ENCODE measurements at regions not wholly inside any gene's neighbourhood (a gene's known extent, or its start where the extent isn't known, plus 50 kb on each side); places are given as distances from the start of the nearest gene placed in this dataset.

GRCh38 chr14:58721723-58722122 lies 84.0 kb downstream of the DACT1 start:
- H3F3A ChIP-seq (ENCODE audit: insufficient read depth, low read length): no peaks in the 10 kb centered on the region
- no peak overlapping the region for H3K4me3 ChIP-seq (ENCODE audit: low read depth, low read length, poor library complexity, severe bottlenecking)
- H3K4me2 ChIP-seq (ENCODE audit: low read length): no peak overlapping the region
- no peak overlapping the region for H3K27ac ChIP-seq (ENCODE audit: low read depth, low read length, poor library complexity, severe bottlenecking)
- no peaks in the 10 kb centered on the region for H3K9me3 ChIP-seq (ENCODE audit: low read length)
- TF ChIP-seq EZH2 (IDR thresholded peaks at IDR 0.05; ENCODE audit: borderline replicate concordance, low read length): no peak
- TF ChIP-seq, protein P1, sequence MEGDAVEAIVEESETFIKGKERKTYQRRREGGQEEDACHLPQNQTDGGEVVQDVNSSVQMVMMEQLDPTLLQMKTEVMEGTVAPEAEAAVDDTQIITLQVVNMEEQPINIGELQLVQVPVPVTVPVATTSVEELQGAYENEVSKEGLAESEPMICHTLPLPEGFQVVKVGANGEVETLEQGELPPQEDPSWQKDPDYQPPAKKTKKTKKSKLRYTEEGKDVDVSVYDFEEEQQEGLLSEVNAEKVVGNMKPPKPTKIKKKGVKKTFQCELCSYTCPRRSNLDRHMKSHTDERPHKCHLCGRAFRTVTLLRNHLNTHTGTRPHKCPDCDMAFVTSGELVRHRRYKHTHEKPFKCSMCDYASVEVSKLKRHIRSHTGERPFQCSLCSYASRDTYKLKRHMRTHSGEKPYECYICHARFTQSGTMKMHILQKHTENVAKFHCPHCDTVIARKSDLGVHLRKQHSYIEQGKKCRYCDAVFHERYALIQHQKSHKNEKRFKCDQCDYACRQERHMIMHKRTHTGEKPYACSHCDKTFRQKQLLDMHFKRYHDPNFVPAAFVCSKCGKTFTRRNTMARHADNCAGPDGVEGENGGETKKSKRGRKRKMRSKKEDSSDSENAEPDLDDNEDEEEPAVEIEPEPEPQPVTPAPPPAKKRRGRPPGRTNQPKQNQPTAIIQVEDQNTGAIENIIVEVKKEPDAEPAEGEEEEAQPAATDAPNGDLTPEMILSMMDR (IDR thresholded peaks at IDR 0.05; ENCODE audit: low read length): no peak
- no peak overlapping the region for H3K9ac ChIP-seq (ENCODE audit: low read length)
- H3K27me3 ChIP-seq (ENCODE audit: insufficient read depth, low read length): no peaks in the 10 kb centered on the region
- no peaks in the 10 kb centered on the region for H3K36me3 ChIP-seq (ENCODE audit: insufficient read depth, low read length)
- H3K79me2 ChIP-seq (ENCODE audit: insufficient read depth, low read length): no peaks in the 10 kb centered on the region
- no peaks in the 10 kb centered on the region for H3K9me2 ChIP-seq (ENCODE audit: low read depth, low read length)
- no peaks in the 10 kb centered on the region for H3K4me1 ChIP-seq (ENCODE audit: insufficient read depth, low read length, severe bottlenecking)
- H4K20me1 ChIP-seq (ENCODE audit: insufficient read depth, low read length): no peaks in the 10 kb centered on the region
- H2AFZ ChIP-seq (ENCODE audit: low read length): no peak overlapping the region

DNA sequence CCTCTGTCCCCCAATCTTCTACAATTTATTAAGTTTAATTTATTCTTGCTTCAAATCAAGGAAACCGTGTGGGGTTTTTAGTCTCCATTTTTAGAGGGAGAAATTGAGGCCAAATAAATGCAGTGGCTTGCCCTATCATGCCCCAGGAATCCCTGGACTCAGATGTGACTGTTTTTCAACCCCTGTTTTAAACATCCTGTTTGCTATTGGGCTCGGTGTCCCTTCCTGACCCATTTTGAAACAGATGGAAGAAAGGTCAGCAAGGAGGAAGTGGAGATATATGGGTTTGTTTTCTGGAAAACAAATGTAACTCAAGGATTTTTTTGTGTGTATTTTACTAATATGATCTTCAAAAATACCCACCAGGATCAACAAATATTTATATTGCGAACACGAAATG lies 84.7 kb downstream of the DACT1 start:
- Histone ChIP-seq H2AFZ (ENCODE audit: low read length) (no peak overlapping the region), H3F3A (ENCODE audit: insufficient read depth, low read length) (no peaks in the 10 kb centered on the region), H3K9me3 (ENCODE audit: low read length) (no peaks in the 10 kb centered on the region), H3K4me2 (ENCODE audit: low read length) (no peak overlapping the region), H3K4me1 (ENCODE audit: insufficient read depth, low read length, severe bottlenecking) (no peaks in the 10 kb centered on the region), H4K20me1 (ENCODE audit: insufficient read depth, low read length) (no peaks in the 10 kb centered on the region), H3K27ac (ENCODE audit: low read depth, low read length, poor library complexity, severe bottlenecking) (no peak overlapping the region), H3K9me2 (ENCODE audit: low read depth, low read length) (no peaks in the 10 kb centered on the region), H3K4me3 (ENCODE audit: low read depth, low read length, poor library complexity, severe bottlenecking) (no peak overlapping the region), H3K27me3 (ENCODE audit: insufficient read depth, low read length) (no peaks in the 10 kb centered on the region), H3K79me2 (ENCODE audit: insufficient read depth, low read length) (no peaks in the 10 kb centered on the region), H3K36me3 (ENCODE audit: insufficient read depth, low read length) (no peaks in the 10 kb centered on the region), H3K9ac (ENCODE audit: low read length) (no peak overlapping the region)
- TF ChIP-seq EZH2 (IDR thresholded peaks at IDR 0.05; ENCODE audit: borderline replicate concordance, low read length): no peak
- TF ChIP-seq, protein P1 (IDR thresholded peaks at IDR 0.05; ENCODE audit: low read length): no peak

GRCh38 chr14:58724206-58724605 lies 86.4 kb downstream of the DACT1 start:
- Histone ChIP-seq H3K4me1 (ENCODE audit: insufficient read depth, low read length, severe bottlenecking) (no peaks in the 10 kb centered on the region), H3K79me2 (ENCODE audit: insufficient read depth, low read length) (no peaks in the 10 kb centered on the region), H3K27ac (ENCODE audit: low read depth, low read length, poor library complexity, severe bottlenecking) (no peak overlapping the region), H3K9ac (ENCODE audit: low read length) (no peak overlapping the region), H4K20me1 (ENCODE audit: insufficient read depth, low read length) (no peaks in the 10 kb centered on the region), H3K9me3 (ENCODE audit: low read length) (no peaks in the 10 kb centered on the region), H3K27me3 (ENCODE audit: insufficient read depth, low read length) (no peaks in the 10 kb centered on the region), H2AFZ (ENCODE audit: low read length) (no peak overlapping the region), H3F3A (ENCODE audit: insufficient read depth, low read length) (no peaks in the 10 kb centered on the region), H3K4me2 (ENCODE audit: low read length) (no peak overlapping the region), H3K36me3 (ENCODE audit: insufficient read depth, low read length) (no peaks in the 10 kb centered on the region), H3K4me3 (ENCODE audit: low read depth, low read length, poor library complexity, severe bottlenecking) (no peak overlapping the region), H3K9me2 (ENCODE audit: low read depth, low read length) (no peaks in the 10 kb centered on the region)
- no peak for TF ChIP-seq EZH2 (IDR thresholded peaks at IDR 0.05; ENCODE audit: borderline replicate concordance, low read length)
- TF ChIP-seq, protein P1 (IDR thresholded peaks at IDR 0.05; ENCODE audit: low read length): no peak

All from OCI-LY1 (cell line).